GM20431 (cell line): ENCODE measurements at regions not wholly inside any gene's neighbourhood (a gene's known extent, or its start where the extent isn't known, plus 50 kb on each side); places are given as distances from the start of the nearest gene placed in this dataset.
"Not testable (repeated sequence)": the region's sequence is repeated elsewhere in the genome, so short reads cannot be mapped to it uniquely, and the experiment has no call there.

Experiments
- in situ Hi-C: fragments of 300-500 bp; cut with MseI, MboI; formaldehyde crosslinking; loops from one replicate; pipeline ENCODE4 v1.15.0; 2020; ENCODE audit warnings: low sequenced_read_pairs; ENCODE audit not compliant: unreplicated experiment

DNA sequence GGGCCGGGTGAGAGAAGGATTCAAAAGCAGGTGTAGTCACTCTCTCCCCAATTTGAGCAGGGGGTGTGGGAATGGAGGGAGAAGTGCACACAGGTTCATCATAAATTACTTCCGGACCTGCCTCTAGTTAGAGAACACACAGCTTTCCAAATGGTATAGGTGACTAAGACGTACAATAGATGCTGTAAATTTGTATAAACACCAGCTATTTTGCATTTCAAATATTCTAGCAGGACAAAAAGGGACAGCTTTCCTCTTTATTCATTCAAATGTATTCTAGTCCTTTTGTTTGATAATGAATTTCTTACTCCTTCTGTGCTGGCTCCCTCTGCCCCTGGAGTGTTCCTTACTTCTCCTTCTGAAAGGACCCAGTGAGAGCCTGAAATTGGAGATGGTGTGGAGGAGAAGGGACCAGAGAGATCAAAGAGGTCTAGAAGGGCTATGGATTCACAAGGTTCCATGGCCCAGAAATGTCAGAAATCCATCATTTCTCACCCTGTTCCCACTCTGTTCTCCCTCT, 53.2 kb upstream of the SH3BP4 start:
- in situ Hi-C loops = no loop called here

GRCh38 chr2:234888442-234888841, 63.4 kb upstream of the SH3BP4 start:
- in situ Hi-C loops = not testable (repeated sequence)

DNA sequence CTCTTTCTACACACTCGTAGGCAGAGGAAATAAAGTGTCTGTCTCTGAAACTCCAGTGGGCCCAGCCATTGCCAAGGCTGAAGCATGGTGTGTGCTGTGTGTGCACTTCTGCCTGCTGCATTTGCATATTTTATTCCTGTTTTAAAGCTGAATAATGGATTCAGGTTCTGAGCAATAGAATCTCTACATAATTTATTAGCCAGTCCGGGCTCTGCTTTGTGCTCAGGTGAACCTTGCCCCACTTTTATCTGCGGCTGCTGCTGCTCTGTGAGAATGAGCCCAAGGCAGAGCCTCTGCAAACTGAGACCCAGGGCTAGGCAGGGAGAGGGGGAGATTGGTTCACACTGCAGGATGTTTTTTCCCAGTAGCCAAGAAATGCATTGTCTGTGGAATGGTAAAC, 64.6 kb upstream of the SH3BP4 start:
- in situ Hi-C loops = no loop called here

- in situ Hi-C loops = no loop called here
These were observed 65.9 kb upstream of the SH3BP4 start for GRCh38 chr2:234885886-234886285.

DNA sequence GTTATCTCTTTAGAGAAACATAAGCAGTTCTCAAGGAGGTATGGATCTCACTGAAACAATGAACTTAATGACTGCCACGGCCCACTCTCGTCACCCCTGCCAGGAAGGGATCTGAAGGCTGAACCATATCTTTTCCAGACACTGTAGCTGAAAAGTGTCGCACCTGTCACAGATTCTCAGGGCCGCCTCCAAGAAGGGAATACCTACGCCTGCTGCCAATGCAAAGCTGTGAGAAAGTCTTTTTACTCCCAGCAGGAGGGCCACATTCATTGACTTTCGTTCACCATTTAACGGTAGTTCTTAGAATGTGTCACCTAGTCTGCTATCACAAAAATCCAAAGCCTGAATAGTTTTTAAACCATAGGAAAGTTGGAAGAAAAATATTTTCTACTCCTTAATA, 66.7 kb upstream of the SH3BP4 start:
- in situ Hi-C loops = no loop called here

- in situ Hi-C loops = no loop called here
These were observed 67.2 kb upstream of the SH3BP4 start for GRCh38 chr2:234884591-234884990.

GRCh38 chr2:234881413-234882241, 70.2 kb upstream of the SH3BP4 start:
- in situ Hi-C loops = no loop called here

DNA sequence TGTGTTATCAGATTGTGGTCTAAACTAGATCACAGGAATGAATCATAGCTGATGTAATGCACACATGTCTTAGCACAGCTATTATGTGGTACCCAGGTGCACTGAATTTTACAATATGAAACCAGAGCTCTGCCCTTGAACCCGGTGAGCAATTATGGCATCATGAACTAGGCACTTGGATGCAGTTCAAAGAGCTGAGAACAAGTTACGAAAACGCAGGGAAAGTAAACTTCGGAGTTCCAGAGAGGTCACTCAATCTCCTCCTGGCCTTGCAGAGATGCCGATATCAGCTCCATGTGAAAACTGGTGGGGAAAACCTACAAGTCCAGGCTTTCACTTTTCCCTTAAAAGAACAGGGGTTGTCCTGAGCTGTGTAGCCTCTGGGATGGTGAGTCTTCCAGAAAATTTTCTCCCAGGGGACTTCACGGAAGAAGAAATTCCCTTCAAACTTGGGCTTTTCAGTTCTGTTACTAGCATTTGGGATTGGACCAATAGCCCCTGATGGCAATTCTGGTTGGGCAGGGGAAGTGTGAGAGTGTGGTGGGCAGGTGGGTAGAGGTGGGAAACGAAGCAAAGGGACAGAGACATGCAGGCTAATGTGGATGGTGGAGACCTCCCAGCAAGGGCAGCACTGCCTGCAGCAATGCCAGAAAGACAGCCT, 71.1 kb upstream of the SH3BP4 start:
- in situ Hi-C loops = no loop called here

DNA sequence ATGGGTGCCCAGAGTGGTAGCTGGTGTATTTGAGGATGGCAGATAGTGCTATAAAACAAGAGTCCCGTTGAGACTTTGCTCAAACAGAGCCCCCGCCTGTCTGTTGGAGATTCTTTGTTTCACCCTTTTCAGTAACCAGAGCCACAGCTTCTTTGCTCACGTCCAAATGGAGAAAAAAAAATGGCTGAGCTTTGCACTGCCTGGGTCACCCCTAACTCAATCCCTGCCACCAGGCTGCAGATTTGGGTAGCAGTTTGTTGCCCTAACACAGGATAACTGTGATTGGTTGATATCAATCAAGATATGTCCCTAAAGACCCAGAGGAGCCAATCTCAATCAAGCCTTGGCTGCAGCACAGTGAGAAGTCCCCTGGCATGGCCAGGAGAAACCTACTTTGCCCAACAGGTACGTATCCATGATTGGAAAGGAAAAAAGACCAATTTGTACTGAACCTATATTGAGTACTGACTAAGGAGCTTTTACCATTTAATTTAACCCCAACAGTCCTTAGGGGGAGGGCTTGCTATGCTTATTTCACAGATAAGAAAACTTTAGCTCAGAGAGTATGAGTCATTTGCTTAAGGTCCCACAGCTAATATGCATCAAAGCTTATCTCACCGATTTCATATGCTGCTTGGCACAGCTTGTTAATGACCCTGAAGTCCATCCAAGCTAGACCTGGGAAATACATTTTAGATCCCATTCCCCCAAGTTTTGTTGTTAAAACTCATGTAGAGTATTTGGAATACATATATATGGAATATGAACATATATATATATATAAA, 72.0 kb upstream of the SH3BP4 start:
- in situ Hi-C loops = no loop called here

GRCh38 chr2:234876621-234877020, 75.2 kb upstream of the SH3BP4 start:
- in situ Hi-C loops = not testable (repeated sequence)

- in situ Hi-C loops = no loop called here
These were observed 77.3 kb upstream of the SH3BP4 start for GRCh38 chr2:234874347-234875046.

DNA sequence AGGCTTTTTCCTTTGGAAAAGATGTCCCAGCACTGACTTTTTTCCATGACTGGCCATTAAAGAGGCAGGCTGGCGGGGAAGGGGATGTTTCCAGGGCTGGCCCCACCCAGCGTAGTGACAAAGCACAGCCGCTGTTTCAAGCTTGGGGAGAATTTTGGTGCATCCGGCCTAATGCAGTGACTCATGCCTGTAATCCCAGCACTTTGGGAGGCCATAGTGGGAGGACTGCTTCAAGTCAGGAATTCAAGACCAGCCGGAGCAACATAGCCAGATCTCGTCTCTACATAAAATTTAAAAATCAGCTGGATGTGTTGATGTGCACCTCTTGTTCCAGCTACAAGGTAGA, 78.0 kb upstream of the SH3BP4 start:
- in situ Hi-C loops = no loop called here

DNA sequence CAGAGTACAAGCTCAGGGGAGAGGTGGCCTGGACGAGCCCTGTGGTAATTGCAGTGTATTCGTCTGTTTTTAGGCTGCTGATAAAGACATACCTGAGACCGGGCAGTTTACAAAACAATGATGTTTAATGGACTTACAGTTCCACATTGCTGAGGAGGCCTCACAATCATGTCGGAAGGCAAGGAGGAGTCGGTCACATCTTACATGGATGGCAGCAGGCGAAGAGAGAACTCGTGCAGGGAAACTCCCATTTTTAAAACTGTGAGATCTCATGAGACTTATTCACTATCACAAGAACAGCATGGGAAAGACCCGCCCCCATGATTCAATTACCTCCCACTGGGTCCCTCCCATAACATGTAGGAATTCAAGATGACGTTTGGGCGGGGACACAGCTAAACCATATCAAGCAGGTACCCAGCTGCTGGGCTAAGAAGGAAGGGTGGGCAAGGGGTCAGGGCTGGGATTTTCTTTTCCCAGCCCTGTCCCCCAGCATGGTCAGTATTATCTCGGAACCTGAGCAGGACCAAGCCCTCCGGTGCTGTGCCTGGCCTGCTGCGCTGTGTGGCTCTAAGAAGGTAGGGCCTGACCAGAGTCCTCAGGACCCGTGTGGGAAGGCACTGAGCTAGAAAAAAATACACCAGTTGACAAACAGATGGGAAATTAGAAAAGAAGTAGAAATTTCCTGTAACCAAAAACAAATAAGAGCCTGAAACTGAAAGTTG, 78.6 kb upstream of the SH3BP4 start:
- in situ Hi-C loops = no loop called here

DNA sequence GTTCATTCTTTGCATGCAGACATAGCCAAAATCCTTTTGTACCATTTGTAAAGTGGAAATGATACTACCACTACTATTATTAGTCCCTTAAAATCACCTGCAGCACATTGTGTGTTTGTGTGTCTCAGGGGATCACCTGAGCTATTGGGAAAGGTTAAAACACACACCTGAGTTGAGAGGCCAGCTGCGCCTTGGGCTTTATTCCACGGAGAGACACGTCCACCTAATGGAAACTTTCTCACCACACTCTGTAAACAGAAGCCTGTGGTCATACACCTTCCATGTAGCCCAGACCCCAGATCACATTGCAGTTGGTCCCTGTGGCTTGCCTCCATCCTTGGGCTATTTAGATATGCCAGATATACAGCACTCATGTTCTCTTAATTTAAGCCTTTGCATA, 81.8 kb upstream of the SH3BP4 start:
- in situ Hi-C loops = no loop called here

DNA sequence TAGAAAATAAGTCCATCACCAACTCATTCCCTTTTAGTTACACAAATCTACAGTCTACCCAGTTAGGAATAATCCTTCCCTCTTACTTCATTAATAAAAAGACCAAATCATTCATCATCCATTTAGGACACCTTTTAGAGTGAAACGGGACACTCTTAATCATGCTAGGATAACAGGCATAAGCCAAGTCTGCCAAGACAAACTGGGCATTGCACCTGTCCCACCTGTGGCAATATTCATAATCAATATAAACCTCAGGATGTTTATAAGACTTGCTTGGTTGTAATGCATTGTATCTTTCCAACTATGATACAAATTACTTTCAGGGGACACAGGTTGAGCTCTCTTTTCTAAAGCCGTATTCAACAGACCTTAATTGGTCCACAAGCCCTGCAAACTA, 82.7 kb upstream of the SH3BP4 start:
- in situ Hi-C loops = no loop called here

- in situ Hi-C loops = no loop called here
These were observed 83.9 kb upstream of the SH3BP4 start for GRCh38 chr2:234867882-234868285.

GRCh38 chr2:234865586-234865985, 86.2 kb upstream of the SH3BP4 start:
- in situ Hi-C loops = no loop called here

DNA sequence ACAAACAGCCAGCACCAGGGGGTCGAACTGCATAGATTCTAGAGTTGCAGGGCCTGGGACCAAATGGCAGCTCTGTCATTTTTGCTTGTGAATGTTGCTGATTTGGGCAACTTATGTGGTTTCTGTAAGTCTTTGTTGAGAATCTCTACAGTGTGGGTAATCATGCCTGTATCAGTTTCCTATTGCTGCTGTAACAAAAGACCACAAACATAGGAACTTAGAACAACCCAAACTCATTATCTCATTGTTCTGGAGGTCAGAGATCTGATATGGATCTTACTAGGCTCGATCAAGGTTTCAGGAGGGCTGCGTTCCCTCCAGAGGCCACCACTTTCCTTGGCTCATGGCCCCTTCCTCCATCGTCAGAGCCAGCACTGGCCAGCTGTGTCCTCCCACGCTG, 86.8 kb upstream of the SH3BP4 start:
- in situ Hi-C loops = no loop called here

- in situ Hi-C loops = no loop called here
These were observed 87.3 kb upstream of the SH3BP4 start for GRCh38 chr2:234864506-234864905.
